HG02759 (cell line): ENCODE measurements at regions not wholly inside any gene's neighbourhood (a gene's known extent, or its start where the extent isn't known, plus 50 kb on each side); places are given as distances from the start of the nearest gene placed in this dataset.

Source experiments
- ATAC-seq: cut with Tn5 transposase; IDR thresholded peaks from one replicate; pipeline ENCODE4 v1.9.1; 2021; ENCODE audit warnings: mild to moderate bottlenecking, moderate library complexity; ENCODE audit not compliant: unreplicated experiment

DNA sequence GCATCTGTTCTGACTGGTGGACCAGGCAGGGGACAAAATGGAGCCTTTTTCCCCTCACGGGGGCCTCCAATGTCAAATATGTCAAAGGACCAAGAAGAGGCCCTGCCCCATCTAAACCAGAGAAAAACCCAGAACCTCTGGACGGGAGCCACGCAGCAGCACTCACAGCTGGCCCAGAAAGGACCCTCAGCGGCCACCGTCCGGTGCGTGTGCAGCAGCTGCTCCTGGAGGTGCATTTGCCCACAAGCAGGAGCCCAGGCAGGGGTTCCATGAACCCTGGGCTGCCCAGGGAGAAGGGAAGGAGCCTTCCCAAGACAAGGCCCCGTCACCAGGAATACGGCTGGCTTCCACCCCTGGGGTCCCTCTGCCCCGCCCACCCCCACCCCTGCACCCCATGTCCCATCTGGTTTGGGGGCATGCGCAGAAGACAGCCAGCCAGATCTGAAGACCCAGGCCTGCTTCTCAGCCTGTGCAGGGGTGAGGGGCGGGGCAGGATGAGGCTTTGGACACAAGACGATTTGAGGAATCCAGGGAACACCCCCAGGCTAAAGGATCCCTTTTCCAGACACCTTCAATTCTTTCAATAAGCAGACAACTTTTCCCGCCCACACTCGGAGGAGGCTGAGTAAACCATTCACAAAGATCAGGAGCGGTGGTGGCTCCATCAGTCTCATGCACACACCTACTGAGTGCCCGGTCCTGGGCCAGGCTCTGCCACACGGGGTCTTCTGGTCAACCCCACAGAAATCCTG lies 423.1 kb downstream of the SHANK2 start:
- no peak for ATAC-seq

DNA sequence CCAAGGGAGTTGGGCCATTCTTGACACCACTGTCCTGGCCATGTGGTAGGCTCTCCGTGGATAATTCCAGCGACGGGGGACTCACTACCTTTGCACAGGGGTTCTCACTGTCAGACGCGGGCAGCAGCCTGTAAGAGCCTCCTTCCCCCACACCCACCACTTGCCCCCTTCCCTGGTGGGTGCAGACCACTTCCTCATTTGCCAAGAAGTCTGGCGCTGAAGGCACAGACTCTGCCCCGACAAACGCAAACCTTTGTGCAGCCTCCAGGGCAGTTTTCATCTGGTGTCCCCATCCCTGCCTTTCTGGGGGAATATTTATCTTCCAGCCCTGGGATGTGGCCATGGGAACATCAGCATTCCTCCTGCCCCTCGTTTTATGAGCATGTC lies 422.5 kb downstream of the SHANK2 start:
- ATAC-seq = no peak

DNA sequence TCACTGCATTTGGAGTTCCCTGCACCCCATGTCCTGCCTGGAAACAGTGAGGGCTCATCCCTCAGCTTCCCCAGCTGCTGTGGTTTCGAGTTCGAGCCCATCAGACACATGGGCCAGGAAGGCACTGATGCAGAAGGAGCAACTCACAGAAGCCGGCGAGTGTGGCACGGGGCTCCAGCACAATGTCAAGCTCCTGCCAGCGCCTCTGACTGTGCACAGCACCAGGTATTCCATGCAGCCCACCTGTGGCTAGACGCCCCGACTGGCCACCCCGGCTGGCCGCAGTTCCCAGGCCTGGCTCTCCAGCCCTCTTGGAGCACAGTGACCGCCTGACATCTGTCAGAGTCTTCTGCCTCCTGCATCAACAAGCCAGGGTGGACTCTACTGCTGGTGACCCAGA lies 419.4 kb downstream of the SHANK2 start:
- no peak for ATAC-seq

DNA sequence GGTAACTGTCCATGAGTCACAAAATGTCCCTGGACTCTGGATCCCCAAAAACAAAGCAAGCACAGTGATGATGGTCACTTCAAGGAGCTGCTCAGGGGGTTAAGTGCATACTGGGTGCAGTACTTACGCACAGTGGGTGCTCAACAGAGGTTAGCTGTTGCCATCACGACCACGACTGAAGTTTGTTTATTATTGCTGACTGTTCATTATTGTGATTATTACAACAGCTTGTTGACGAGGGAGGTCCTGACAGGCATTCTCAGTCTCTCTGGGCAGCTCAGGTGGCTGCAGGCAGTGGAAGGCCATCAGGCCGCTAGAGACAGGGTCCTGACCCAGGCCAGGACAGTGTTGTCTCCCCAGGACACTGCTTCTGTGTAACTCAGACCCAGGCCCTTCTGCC lies 418.8 kb downstream of the SHANK2 start:
- no peak for ATAC-seq

DNA sequence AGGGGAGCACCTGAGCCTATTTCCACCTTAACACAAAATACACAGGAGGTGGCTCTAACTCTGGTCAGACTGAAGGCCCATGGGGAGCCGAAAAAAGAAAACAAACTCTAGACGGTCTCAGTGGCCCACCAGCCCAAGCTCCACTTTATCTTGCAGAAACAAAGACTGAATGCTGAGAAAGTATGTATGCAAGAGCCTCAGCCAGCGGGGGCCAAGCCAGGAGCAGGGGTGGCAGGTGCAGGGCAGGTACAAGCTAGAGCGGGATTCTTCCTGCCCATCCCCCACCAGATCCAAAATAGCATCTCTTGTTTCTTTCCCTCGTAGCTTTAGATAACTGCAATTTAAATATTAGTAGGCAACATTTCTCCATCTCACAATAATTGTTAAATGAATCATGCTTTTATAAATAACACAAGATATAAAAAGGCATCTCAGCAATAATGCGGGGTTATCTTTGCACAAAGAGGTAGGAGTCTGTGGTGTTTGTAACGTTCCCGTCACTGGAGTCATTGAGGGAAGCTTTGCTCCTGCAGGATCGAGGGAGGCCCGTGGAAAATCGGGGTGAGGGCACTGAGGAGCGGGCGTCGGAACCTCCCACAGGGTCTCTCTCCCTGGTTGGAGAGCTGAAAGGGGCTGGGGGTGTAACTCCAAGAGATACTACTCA lies 418.0 kb downstream of the SHANK2 start:
- no peak for ATAC-seq

DNA sequence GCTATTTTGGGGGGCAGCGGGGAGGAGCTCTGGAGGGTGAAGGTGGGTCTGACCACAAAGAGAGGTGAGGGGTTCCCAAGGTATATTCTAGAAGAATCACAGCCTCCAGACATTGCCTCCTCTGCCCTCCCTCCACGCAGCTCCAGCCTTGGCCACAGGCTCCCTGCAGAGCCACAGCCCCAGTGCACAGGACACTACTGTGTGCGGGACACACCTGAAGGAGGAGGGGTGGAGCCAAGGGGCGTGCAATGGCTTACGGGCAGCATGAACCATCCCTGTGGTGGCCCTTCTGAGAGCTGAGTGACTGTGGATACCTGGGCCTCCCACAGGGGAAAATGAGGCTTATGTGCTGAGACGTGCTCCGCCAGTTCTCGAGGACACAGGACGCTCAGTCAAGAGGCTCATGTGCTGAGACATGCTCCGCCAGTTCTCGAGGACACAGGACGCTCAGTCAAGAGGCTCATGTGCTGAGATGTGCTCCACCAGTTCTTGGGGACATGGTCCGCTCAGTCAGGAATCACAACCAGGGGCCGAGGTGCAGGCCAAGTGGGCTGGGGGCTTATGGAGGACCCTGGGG lies 417.3 kb downstream of the SHANK2 start:
- no peak for ATAC-seq

DNA sequence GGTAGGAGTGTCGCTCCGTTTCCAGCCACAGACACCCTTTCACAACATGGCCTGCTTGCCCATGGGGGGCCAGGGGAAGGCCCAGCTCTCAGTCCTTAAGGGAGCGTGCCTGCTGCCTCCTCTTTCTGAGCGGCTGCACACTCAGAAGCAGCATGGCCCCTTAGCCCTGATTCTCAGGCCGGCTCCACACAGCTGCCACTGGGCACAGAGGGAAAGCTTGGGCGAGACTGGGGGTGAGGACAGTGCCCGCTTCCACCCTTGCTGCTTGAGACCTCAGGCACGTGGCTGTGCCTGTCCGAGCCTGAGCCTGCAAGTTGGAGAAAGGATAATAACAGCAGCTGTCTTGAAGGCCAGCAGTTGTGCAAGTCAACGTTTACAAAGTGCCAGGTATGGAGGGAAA lies 416.3 kb downstream of the SHANK2 start:
- no peak for ATAC-seq

DNA sequence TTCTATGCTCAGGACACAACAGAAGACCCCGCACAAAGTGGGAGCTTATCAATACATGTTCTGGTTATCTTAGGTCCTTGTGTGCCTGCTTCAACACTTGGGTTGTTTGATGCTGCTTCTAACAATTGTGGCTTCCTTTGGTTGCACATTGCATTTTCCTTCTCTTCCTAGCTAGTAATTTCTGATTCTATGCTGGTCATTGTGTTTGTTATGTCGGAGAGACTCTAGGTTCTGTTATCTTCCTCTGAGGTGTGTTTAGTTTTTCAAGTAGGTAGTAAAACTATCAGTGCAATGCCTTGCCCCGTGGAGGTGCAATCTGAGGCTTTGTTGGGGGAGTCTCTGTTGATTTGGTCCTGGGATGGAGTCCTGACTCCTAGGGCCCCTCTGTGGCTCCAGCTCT lies 414.2 kb downstream of the SHANK2 start:
- no peak for ATAC-seq

DNA sequence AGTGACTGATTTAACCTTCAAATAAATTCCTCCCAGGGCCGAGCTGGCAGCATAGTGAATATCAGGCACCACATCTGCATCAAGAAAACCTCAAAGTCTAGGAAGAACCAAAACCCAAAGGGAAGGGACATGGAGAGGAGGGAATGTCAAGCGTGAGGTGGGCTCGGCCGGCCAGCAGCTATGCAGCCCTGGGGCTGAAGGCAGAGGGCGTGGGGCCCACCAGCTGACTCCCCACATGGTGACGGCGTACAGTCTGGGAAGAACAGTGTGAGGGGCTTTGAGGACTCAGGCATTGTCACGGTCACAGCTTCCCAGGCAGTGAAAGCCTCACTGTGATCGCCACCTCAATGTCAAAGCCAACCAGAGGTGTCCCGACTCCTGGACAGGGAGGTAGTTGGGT lies 412.5 kb downstream of the SHANK2 start:
- ATAC-seq = no peak

DNA sequence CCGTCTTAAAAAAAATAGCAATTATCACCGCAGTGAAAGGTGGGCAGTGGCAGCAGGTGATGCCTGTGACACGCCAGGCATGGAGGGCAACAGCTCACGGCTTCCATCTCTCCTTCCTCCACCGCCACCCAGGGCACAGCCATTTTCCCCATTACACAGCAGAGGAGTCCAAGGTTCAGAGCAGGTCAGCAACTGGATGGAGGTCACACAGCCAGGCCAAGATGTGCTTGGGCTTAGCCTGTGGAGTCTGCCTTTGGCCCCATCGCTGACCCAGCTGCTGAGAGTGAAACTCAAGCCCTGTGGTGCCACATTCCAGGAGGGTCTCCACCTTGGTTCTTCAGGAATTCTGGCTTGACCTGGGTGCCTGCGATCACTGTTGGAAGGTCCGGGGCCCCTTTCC lies 411.1 kb downstream of the SHANK2 start:
- no peak for ATAC-seq

DNA sequence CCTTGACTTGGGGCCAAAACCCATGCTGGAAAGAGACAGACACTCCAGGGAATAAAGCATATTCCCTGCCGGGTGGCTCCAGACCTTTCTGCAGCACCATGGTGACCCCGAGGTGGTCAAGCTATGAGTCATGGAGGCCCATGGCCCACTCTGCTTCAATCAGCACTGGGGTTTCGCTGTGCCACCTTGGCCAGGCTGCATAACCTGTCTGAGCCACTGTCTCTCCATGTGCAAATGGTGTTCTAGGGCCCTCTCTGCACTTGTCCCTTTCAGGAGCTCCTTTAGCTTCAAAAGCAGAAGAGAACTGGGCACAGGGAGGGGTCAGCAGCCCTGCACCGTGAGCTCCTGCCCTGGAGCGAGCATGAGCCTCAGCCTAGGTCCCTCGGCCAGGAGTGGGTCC lies 410.1 kb downstream of the SHANK2 start:
- ATAC-seq = no peak

DNA sequence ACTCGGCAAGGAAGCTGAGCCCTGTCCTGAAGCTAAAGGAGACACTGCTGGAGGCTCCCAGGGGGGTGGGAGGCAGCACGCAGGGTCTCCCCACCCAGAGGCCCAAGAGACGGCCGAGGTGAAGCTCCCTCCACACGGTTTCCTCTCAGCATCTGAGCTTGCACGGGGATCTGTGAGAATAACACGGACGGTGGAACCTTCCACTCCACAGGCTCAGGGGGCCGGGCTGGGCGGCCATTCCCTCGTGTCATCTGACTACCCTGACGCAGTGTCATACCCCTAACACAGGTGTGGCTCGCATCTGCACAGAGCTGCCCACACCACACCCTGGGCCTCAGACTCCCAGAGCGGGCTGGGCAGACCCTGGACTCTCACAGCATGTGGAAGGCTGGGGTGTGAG lies 409.7 kb downstream of the SHANK2 start:
- no peak for ATAC-seq

DNA sequence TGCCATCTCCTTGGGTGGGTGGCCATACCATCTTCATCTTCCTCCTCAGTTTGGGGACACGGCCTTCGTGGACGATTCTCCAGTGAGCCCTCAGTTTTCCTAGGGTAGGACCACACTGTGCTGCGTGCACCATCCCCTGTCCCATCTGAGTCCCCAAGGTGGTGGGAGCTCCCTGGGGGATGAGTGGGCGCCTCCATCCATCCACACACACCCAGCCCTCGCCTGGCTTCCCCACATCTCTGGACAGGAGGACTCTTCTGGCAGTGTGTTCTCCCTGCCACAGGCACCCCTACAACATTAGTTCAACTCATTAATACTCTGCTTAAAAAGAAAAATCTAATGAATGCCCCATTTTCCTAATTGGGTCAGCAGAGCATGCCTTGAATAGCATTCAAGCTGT lies 408.5 kb downstream of the SHANK2 start:
- no peak for ATAC-seq

DNA sequence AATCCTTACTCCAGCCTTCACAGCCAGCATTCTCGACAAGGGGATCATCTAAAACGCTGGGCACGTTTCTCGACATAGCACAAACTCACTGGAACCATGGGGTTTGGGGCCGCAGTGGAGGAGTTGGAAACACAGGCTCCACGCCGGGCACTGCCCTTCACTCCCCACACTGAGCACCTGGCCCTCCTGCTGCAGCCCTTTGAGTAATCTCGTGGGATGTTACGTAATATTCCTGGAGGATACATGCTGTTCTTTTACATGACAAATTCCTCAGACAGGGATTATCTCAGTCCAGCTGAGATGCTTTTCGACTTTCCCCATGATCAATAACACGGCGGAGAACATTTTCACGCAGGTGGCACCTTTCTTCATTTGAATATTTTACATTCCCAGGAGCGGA lies 408.0 kb downstream of the SHANK2 start:
- no peak for ATAC-seq

DNA sequence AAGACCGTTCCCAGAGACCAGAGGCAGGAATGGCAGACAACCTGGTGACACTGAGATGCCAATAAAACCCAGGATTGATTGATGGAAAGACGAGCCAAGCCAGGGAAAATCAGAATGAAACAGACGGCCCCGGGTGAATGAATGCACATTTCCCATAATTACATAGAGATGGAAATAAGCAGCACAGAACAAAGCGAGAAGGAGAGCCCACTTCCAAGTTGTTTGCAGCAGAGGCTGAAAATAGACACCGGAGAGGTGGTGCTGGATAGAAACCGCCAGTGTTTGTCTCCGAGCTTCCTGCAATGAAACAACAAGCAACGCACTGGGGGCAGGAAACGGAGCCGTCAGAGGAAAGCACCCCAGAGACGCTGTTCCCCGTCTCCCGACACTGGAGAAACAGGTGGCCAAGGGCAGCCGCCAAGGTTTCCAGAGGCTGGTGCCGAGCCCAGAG lies 406.8 kb downstream of the SHANK2 start:
- no peak for ATAC-seq

DNA sequence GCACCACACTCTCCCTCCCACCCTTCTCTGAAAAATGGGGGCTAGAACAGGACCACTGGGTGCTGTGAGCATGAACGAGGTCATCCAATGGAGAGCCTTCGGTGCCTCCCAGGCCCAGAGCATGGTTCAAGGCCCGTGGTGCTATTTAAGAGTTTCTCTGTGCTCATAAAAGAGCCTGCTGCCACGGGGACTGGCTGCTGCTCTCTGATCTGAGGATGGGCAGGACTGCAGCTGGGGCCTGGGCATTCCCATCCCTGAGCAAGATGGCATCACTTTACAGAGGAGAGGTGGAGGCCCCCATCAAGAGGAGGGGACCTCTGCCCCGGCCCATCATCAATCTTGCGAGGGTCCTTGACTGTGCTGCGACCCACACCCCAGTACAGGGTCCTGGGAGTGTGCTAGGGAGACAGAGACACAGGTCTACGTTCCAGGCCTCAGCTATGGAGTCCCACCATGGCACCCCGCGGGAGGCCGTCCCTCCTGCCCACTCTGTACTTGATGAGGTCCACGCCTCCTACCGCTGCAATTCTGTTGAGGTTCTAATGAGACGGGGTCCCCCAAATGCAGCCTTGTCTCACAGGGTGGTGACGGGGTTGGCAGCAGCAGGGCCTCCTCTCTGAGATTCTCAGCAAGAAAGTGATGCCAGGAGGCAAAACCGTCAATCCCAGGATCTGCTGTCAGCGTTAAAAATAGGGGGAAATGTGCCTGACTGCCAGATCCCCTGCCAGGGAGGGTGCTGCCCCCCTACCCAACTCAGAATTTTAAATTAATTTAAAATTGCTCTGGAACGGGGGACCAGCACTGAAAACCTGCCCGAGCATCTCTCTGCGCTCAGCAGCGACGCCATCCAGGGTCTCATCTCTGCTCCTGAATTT lies 405.4 kb downstream of the SHANK2 start:
- no peak for ATAC-seq

DNA sequence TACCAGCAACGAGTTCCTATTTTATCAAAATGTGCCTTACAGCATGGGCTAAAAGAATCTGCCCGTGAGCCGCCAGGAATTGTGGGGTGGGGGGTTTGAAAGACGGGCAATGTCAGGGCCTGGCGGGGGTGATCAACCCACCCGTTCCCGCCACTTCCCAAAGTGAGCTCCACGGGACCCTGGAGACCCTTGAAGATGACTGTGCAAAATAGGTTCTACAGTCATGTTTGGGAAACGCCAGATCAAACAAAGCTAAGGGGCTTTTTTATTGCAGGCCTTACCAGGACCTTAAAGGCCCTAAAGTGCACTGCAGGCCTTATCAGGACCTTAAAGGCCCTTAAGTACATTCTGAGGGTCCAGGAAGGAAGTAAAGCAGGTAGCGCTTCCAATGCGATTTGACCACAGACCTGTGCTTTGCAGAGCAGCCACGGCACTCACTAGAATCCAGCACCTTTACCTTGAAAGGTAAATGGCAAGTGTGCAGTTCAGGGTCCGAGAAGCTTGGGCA lies 404.1 kb downstream of the SHANK2 start:
- no peak for ATAC-seq

DNA sequence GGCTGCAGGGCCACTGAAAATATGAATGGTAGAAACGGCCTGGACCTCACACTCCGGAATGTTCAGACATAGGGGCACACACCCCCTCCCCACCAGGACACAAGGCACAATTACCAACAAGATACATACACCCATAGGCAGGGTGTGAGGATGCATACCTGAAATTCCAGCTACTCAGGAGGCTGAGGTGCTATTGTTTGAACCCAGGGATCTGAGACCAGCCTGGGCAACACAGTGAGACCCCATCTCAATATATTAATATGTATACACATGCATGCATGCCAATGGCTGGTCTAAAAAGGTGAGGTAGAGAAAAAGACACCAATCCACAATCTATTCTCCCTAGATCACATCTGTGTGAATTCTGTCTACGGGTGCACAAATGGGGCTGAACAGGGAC lies 403.3 kb downstream of the SHANK2 start:
- ATAC-seq = no peak

DNA sequence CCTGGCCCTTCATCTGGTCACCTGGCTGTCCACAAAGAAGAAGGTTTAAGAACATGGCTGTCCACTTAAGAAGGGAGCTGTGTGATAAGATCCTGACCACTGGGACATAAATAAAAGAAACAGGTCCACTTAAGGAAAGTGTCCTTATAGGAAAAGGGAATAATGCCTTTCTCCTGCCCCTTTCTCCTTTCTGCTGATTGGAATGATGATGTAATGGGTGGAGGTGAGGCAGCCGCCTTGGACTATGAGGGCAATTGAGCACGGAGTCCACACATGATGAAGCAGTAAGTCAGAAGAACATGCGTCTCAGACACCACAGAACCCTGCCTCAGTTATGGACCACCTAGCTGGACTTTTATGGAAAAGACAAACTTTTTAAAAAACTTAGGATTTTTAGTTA lies 401.1 kb downstream of the SHANK2 start:
- ATAC-seq = no peak

DNA sequence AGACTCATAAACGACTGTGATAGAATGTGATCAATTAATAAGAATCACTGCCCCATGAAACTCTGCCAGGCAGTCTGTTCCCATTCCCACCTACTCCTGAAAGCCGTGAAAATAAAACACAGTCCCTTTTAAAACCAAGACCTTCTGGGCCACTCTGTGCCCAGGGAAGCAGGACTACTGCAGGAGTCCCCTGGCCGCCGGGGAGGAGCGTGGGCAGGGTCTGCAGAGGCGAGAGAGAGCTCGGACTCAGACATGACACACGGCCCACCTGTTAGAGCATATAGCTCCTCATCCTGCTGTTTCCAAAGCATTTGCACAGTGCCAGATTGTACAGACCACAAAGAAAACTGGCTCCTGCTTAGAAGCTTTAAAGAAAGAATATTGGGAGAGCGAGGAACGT lies 400.5 kb downstream of the SHANK2 start:
- no peak for ATAC-seq

DNA sequence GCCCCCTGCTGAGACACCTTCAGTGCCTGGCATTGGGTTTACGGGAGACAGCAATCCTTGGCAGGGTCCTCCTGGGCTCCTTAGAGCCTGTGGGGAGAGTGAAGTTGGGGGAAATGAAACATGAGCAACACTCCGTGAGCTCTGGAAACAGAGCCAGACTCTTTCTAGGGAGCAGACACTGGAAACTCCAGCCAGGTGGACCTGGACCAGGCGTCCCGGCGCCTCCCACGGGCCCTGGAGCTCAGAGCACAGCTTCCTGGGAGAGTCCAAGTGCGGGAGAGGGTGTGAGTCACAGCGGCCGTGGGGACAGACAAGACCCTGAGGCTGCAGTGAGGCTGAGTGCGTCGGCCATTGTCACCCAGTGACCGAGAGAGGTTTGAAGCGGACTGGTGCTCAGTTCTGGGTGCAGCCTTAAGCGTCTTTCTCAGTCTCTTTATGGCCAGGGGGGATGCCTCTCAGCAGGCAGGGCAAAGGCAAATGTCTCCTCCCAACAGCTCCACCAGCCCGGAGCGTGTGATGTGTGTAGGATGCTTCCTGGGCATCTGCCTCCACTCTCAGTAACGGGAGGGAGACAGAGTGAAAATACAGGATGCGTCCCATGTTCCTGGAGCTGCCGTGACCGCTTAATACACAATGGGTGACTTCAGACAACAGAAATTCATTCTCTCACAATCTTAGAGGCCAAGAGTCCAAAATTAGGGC lies 399.2 kb downstream of the SHANK2 start:
- no peak for ATAC-seq
